GM18499 (cell line): ENCODE measurements at regions not wholly inside any gene's neighbourhood (a gene's known extent, or its start where the extent isn't known, plus 50 kb on each side); places are given as distances from the start of the nearest gene placed in this dataset.

Experiments
- ATAC-seq: cut with Tn5 transposase; IDR thresholded peaks from one replicate; pipeline ENCODE4 v1.9.1; 2021; ENCODE audit warnings: moderate number of reproducible peaks; ENCODE audit not compliant: insufficient read depth, unreplicated experiment

DNA sequence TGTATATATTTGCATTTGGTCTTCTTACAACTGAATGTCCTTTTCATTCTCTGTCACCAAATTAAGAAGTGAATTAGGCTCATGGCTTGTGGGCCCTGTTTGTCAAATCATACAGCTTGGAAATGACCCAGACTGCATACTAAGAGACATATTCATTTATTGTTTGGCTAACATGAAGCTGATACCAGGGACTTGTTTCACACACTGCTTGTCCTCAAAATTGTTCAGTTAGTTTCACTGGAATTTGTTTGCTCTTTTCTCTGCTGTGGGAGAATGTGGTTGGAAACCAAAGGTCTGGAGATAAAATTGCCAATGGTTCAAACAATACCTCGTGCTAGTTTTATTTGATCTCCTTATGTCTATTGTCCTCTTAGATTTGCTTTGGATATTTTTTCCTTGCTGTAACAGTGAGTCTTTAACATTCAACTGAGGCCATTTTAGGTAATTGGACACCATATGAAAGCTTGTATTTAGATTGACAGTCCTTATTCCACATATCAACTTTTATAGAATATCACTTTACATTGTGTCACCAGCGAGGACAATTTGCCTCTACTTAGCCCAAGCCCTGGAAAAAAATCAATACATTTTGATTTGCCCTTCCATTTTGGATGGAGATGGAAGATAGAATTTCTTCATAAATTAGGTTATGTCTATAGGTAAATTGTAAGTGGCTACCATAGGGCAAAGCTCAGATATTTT lies 144.3 kb upstream of the MTAP start:
- ATAC-seq: no peak

DNA sequence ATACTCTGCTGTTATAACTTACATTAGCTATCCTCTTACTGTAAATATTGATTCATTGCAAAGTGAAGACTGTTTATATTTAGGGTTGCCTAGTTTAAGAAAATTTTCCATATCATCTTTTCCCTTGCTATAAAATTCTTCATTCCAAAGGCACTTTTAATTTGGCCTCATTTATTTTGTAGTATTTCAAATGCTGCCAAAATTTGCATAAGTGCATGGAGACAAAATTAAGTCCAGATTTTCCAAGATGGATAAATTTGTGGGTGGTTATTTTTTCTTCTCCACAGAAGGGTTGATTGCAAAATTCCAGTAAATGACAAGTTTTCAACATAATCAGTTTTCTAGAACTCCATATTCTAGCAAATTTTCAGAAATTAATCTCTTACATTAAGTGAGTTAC lies 141.5 kb upstream of the MTAP start:
- ATAC-seq: no peak

DNA sequence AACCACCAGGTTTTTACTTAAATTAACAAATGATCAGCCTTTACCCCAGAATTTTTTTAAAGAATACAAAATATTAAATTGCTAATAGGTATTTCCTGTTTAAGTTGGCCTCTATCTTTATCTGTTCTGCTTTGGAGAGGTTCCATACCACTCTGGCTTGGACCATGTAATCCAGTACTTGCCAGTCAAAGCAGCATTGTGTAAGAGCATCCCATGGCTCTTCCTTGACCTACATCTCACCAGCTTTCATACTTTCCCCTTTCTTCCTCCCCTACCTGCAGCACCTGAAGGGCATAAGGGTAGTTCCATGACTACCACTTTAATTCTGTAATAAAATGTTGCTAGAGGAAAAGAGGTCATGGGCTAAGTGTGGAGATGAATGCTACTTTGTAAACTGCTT lies 140.8 kb upstream of the MTAP start:
- ATAC-seq: no peak

DNA sequence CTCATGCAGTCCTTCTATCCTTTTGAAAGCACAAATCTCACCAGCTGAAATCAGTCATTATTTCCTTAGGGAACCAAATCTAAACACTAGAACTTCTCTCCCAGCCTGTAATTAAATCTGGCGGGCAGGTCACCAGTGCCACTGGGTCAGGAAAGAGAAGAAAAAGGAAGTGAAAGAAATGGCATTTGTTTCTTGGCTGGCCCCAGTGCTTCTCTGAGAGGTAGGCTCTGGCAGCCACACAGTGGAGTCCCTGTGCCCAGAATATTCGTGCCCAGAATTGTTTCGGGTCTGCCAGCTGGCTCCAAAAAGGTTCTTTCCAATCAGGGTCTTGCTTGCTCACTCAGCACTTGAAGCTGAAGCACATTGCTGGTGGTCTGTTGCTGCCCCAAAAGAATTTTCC lies 133.9 kb upstream of the MTAP start:
- ATAC-seq: no peak

DNA sequence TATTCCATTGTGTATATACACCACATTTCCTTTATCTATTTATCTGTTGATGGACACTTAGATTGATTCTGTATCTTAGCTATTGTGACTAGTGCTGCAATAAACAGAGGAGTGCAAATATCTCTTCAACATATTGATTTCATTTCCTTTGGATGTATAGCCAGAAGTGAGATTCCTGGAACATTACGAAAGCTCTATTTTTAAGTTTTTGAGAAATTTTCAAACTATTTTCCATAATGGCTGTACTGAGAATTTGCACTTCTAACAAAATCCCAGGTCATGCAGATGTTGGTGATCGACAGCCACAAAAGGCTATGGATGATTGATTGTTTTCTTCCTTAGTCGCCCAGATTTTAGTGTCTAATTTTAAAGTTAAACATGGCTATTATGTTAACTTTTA lies 132.7 kb upstream of the MTAP start:
- ATAC-seq: no peak

DNA sequence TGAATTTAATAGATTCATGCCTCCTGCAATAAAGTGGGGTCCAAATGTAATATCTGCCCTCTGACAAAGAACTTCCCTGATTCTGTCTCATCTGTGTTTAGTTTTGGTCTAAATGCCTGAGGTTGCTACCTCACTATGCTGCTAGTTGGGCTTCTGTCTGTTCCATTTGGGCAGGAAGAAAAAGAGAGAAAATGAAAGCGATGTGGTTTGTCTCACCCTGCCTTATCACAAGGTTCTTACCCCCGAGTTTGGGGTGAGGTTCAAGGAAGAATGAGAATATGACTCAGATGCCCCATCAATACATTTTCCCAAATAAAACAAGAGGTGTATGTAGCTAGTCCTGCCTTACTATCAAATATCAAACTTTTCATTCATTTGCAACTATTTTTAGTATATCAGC lies 132.1 kb upstream of the MTAP start:
- no peak for ATAC-seq

DNA sequence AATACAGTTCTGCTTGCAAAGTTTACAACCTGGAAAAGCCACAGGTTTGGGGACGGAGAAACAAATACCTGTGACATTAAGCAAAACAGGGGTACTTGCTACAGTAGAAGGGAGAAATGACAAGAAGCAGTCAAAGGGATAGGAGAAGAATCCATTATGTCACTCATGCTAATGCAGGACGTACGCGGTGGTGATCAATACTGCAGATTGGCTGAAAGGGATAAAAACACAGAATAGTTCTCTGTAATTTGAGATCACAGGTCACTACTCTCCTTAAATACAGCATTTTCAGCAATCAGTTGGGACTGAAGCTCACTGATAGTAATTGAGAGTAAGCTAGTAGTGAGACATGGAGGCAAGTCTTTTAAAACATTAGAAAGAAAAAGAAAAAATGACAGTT lies 130.3 kb upstream of the MTAP start:
- ATAC-seq: no peak

DNA sequence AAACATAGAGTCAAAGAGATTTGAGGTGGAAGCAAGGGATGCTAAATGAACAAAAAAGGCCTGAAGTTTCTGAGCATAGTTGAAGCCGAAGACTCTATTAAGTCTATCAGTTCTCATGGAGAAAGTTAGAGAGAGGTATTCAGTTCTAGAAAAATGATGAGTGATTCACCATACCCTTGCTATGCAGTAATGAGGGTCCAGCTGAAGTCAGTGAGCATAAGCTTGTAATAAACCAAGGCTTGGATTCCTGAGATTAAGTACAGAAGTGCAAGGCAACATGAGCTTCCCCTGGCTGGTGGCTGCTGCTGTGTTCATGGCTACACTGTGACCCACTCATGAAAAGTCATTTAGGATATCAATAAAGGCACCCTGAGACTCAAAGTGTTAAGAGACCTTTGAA lies 129.7 kb upstream of the MTAP start:
- ATAC-seq: no peak

DNA sequence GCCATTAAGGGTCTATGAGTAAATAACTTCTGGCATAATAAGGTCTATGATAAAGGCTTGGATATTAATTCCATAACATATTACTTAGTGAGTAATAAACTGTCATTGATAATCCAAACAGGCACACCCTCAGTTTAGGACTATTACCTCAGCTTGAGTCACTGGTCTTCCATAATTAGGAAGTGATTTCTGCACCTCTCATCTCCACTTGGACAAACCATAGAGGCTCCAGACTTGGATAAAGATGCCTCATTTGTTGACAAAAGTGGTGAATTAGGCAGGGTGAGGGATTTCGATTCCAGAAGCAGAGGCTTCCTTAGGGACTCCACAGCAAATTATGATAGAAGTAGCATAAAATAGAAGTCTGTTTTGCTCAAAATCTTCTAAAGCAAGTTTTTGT lies 127.5 kb upstream of the MTAP start:
- ATAC-seq: no peak

DNA sequence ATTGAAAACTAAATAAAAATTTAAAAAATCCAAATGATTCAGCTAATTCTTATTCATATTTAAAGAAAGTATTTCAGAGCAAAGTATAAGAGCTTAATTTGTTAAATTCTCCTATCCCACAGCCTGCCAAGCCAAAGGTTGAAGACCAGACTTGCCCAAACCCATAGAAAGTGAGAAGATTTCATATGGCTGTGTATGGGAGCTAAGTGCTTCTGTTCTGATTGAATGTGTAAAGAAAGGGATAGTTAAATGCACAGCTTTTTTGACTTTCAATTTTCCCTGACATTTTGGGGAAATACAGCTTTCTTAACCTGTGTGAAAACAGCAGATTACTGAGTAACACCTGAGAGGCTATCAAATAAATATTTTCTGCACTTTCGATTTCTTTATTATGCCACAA lies 125.0 kb upstream of the MTAP start:
- no peak for ATAC-seq

DNA sequence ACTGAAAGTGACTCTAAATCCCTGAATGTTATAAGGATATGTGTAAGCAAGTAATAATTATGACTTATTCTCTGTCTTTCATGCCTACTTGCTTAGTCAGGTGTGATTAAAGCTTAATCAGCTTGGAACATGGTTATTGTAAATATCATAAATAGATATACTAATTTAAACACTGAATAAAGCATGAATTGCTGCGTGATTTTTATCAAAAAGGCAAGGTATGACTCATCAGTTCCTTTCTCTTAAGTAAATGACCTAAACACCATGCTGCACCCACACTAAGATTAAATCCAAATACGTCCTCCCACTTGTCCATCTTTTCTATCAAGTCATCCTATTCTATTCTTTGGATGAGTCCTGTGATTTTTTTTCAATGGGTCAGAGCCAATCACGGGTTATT lies 124.6 kb upstream of the MTAP start:
- no peak for ATAC-seq

DNA sequence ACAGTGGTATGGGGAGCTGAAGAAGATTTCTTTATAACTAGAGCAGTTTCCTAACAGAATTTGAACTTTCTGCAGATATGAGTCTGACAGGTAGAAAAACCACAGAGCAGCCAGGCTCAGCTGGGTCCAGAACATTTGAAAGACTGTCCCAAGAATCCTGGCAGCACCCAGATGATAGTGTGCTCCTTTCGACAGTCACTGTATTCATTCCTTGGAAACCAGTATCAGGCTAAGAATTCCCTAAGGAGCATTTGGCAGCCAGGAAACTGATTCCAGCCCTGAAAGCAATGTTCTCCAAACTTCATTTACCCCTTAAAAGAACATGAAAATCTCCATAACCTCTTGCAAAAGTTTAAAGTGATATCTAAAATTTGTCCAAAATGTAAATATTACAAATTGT lies 123.0 kb upstream of the MTAP start:
- ATAC-seq: no peak

DNA sequence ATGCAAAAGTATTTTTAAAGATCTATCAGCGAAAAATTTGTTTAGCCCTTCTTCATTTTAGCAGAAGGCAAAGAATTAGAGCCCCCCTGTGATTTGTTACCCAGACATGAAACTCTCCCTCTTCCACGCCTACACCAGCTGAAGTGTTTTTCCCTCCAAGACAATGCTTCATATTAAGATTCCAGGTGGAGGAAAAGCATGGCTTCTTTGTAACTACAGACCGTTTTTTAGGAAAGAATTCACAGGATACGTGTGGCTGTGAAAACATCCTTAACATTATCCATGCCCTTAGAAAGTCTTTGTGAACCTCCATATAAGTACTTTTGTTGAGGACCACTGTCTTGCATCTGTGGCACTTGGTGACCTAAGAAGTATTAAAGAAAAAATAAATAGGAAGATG lies 121.8 kb upstream of the MTAP start:
- ATAC-seq: no peak

DNA sequence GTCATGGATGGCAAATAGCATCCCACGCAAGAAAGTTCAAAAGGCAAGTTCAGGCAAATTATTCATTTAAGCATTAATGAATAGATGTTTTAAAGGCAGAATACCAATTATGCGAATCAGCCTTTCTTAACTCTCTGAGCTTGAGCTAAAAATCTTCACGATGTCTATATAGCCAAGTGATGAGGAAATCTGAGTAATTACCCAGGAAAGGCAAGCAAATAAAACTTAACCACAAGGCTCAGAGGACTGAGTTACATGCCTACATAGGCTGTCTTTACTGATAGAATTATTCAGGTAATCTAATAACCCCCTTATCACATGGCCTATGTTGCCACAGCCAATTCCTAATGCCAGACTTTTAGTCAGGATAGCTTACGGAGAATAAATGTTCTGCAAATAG lies 120.8 kb upstream of the MTAP start:
- no peak for ATAC-seq

DNA sequence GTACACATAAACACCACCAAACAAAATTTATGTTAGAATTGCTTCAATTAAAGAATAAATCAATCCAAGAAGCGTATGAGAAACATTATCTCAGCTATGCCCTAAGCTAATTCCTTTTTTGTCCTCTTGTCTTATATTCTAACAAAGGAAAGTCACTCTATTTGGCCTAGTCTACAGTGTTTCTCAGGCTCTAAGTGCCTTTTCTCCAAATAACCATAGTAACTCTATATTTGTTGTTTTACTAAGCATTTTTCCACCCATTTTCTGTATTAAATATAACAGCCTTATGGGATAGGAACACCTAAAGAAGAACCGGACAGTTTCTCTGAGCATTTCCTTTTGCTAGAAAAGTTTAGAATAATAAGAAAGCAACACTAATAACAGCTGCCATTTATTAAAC lies 120.1 kb upstream of the MTAP start:
- no peak for ATAC-seq

DNA sequence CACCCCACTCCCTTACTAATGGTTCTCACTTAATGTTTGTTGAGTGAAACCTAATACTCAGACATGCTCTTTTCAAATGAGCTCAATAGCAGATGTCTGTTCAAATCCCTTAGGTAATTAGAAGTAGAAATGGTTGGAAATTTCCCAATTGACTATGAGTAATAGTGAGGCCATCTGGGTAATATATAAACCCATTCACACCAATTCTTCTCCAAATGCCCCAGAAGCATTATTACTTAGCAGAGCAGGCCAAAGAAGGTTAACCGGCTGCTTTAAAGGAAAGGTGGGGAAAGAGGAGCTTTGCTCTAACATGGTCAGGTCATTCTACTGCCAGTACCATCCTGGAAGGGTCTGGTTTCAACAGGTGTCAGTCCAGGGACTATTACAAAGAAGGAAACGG lies 119.5 kb upstream of the MTAP start:
- ATAC-seq: no peak

DNA sequence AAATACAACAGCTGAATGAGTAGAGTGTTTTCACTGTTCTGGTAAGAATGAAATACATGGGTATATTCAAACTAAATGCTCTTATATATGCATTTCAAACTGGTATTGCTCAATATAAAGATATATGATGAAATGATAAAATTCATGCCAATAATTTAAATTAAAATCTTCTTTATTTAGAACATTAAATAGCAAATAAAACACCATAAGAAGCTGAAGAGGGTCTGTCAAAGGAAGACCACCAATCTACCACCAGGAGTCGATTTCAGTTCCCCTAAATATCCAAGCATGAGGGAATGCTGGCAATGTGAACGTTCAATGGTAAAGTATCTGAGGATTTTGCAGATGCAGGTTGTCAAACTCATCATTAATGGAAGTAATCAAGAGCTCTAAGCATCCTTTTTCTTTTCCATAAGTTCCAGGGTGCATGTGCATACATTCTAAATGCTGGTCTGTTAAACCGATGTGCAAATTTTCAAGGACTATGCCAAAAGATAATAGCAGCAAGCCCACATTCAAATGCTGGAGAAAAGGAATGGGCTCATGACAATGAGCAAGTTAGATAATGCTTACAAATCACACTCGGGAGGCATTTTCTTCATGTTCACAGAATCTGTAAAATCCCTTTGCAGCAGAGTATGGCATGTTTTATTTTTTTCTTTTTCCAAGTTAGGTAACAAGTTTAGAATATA lies 118.8 kb upstream of the MTAP start:
- no peak for ATAC-seq

DNA sequence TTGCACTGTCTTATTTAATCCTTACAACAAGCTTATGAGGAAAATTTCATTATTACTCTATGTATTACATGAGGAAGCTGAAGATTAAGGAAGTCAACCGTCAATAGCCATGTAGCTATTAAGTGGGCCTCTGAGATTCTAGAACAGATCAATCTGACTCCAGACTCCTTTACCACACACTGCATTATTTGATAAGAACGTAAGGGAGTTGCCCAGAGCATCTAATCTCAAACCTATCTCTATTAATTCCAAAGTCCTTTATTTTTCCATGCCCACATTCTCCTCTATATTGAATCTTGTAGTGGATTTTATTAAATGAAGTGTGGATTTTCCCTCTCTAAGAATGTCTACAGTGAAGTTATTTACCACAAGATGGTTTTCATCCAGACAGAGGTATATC lies 118.2 kb upstream of the MTAP start:
- no peak for ATAC-seq

DNA sequence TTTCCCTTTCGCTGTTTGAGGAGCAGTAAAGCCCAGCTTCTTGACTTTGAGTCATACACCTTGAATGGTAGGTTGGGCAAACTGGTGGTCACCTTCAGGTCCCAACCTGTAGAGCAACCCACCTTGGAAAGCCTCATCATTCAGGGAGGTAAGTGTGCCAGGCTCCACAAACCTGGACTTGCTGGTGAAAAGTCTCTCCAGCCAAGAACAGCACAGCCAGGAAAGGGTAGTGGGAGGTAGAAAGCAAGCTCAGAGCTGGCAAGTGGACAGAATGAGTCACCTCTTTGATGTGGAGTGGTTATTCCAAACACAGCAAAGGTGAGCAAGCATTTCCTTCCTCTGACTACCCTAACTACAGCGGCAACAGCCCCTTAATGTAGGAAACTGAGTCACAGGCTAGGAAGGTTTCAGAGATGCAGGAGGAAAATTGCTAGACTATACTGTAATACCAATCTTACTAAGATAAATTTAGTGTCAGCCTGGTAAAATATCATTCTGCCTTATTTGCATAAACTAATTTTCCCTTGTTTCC lies 117.5 kb upstream of the MTAP start:
- ATAC-seq: no peak

DNA sequence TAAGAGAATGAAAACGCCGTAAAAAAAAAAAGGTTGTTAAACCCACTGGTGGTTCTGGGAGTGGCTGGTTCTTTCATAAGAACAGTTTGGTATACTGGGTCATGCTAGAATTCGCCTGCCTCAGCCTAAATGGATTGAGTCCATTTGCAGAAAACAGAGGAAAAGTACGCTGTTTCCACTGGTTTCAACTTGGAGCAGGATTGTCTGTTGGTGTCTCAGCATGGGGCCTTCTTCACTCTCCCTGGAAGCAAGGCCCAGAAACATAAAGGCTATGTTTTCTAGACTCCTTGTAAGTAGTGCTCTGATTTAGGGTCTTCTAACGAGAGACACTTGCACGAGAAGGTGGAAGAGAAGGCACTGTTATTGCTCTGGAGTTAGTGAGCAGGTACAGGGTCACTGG lies 116.9 kb upstream of the MTAP start:
- no peak for ATAC-seq

DNA sequence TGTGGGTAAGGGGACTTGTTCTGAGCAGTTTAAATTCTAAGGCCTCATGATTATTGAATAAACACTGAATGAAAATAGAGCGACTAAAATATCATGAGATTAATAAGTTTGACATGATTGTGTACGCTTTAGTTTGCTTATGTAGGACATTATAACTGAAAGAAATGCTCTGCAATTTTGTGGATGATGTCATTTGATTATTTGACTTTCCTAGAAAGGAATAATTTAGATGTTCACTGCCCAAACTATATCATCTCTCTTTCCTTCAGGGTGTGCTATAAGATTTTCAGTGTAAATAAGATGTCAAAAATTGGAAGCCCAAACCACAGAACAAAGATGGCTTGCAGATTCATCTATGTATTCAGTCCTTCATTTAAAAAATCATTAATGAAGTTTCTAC lies 115.7 kb upstream of the MTAP start:
- no peak for ATAC-seq

DNA sequence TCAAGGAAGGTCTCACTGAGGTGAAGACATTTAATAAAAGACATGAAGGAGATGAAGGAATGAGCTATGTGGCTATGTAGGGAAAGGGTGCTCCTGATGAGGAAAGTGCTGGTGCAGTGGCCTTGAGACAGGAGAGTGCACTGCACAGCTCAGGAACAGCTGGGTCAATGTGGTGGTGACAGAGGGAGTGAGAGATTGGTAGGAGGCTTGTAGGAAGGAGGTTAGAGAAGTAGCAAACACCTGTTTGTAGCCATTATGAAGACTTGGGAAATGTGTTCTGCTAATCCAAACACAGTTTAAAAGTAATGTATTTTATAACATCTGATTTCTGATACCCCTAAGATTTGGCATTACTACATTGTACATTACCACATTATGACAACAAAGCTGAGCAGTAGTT lies 115.1 kb upstream of the MTAP start:
- no peak for ATAC-seq
